ENCODE measurements at regions not wholly inside any gene's neighbourhood (a gene's known extent, or its start where the extent isn't known, plus 50 kb on each side); places are given as distances from the start of the nearest gene placed in this dataset.

- no peaks in the 10 kb centered on the region for H3K27me3 ChIP-seq (ENCODE audit: control insufficient read depth in 3 of 3, insufficient read depth in 3 of 3, low read length in 3 of 3)
- FAIRE-seq: no peak
- no peak for DNase-seq
- H3K4me3 ChIP-seq (ENCODE audit: low read depth in 1 of 3, low read length in 3 of 3): no peak overlapping the region
- WGBS, 3 donors: 33 to 40% (median 36%) methylated on average over 1 of the region's 1 CpG
- no peaks in the 10 kb centered on the region for H3K9me3 ChIP-seq (ENCODE audit: control insufficient read depth in 2 of 2, insufficient read depth in 1 of 2, low read depth in 1 of 2, low read length in 1 of 2)
- no peaks in the 10 kb centered on the region for H3K36me3 ChIP-seq (ENCODE audit: control insufficient read depth in 3 of 3, insufficient read depth in 2 of 3, low read depth in 1 of 3, low read length in 3 of 3)
- H3K27ac ChIP-seq (ENCODE audit: low read depth in 1 of 3, low read length in 2 of 3): no peak overlapping the region
- H3K4me1 ChIP-seq (ENCODE audit: control insufficient read depth in 3 of 3, insufficient read depth in 2 of 3, low read depth in 1 of 3, low read length in 2 of 3): no peaks in the 10 kb centered on the region
Observed at GRCh38 chr7:119105381-119105780, 880.9 kb downstream of the ANKRD7 start.

- H3K27ac ChIP-seq (ENCODE audit: low read depth in 1 of 3, low read length in 2 of 3): no peak overlapping the region
- 78 to 88% (median 82%) methylated on average over 8 of the region's 8 CpGs for WGBS, 3 donors
- H3K4me3 ChIP-seq (ENCODE audit: low read depth in 1 of 3, low read length in 3 of 3): no peak overlapping the region
- H3K27me3 ChIP-seq (ENCODE audit: control insufficient read depth in 3 of 3, insufficient read depth in 3 of 3, low read length in 3 of 3): no peaks in the 10 kb centered on the region
- no peak for FAIRE-seq
- no peaks in the 10 kb centered on the region for H3K9me3 ChIP-seq (ENCODE audit: control insufficient read depth in 2 of 2, insufficient read depth in 1 of 2, low read depth in 1 of 2, low read length in 1 of 2)
- no peak for DNase-seq
- H3K36me3 ChIP-seq (ENCODE audit: control insufficient read depth in 3 of 3, insufficient read depth in 2 of 3, low read depth in 1 of 3, low read length in 3 of 3): no peaks in the 10 kb centered on the region
- no peaks in the 10 kb centered on the region for H3K4me1 ChIP-seq (ENCODE audit: control insufficient read depth in 3 of 3, insufficient read depth in 2 of 3, low read depth in 1 of 3, low read length in 2 of 3)
Observed at GRCh38 chr7:119123326-119123725, 898.8 kb downstream of the ANKRD7 start.

GRCh38 chr7:119127706-119128105 lies 903.2 kb downstream of the ANKRD7 start:
- Histone ChIP-seq H3K27ac (ENCODE audit: low read depth in 1 of 3, low read length in 2 of 3) (no peak overlapping the region), H3K36me3 (ENCODE audit: control insufficient read depth in 3 of 3, insufficient read depth in 2 of 3, low read depth in 1 of 3, low read length in 3 of 3) (no peaks in the 10 kb centered on the region), H3K9me3 (ENCODE audit: control insufficient read depth in 2 of 2, insufficient read depth in 1 of 2, low read depth in 1 of 2, low read length in 1 of 2) (no peaks in the 10 kb centered on the region), H3K27me3 (ENCODE audit: control insufficient read depth in 3 of 3, insufficient read depth in 3 of 3, low read length in 3 of 3) (no peaks in the 10 kb centered on the region), H3K4me3 (ENCODE audit: low read depth in 1 of 3, low read length in 3 of 3) (no peak overlapping the region), H3K4me1 (ENCODE audit: control insufficient read depth in 3 of 3, insufficient read depth in 2 of 3, low read depth in 1 of 3, low read length in 2 of 3) (no peaks in the 10 kb centered on the region)
- FAIRE-seq (no peak), DNase-seq (no peak)
- whole genome bisulfite sequencing, 3 donors: 67 to 76% (median 74%) methylated on average over 3 of the region's 3 CpGs

- FAIRE-seq (no peak), DNase-seq (no peak)
- H3K9me3 ChIP-seq (ENCODE audit: control insufficient read depth in 2 of 2, insufficient read depth in 1 of 2, low read depth in 1 of 2, low read length in 1 of 2): no peaks in the 10 kb centered on the region
- no peaks in the 10 kb centered on the region for H3K4me1 ChIP-seq (ENCODE audit: control insufficient read depth in 3 of 3, insufficient read depth in 2 of 3, low read depth in 1 of 3, low read length in 2 of 3)
- no peaks in the 10 kb centered on the region for H3K27me3 ChIP-seq (ENCODE audit: control insufficient read depth in 3 of 3, insufficient read depth in 3 of 3, low read length in 3 of 3)
- H3K36me3 ChIP-seq (ENCODE audit: control insufficient read depth in 3 of 3, insufficient read depth in 2 of 3, low read depth in 1 of 3, low read length in 3 of 3): no peaks in the 10 kb centered on the region
- no peak overlapping the region for H3K4me3 ChIP-seq (ENCODE audit: low read depth in 1 of 3, low read length in 3 of 3)
- no peak overlapping the region for H3K27ac ChIP-seq (ENCODE audit: low read depth in 1 of 3, low read length in 2 of 3)
Observed at GRCh38 chr7:119132436-119132835, 907.9 kb downstream of the ANKRD7 start.

GRCh38 chr7:119167431-119167830 lies 942.9 kb downstream of the ANKRD7 start:
- H3K4me1 ChIP-seq (ENCODE audit: control insufficient read depth in 3 of 3, insufficient read depth in 2 of 3, low read depth in 1 of 3, low read length in 2 of 3): no peaks in the 10 kb centered on the region
- no peaks in the 10 kb centered on the region for H3K36me3 ChIP-seq (ENCODE audit: control insufficient read depth in 3 of 3, insufficient read depth in 2 of 3, low read depth in 1 of 3, low read length in 3 of 3)
- H3K9me3 ChIP-seq (ENCODE audit: control insufficient read depth in 2 of 2, insufficient read depth in 1 of 2, low read depth in 1 of 2, low read length in 1 of 2): peaks cover 0 to 12% of the 10 kb centered on the region in 2 donors
- DNase-seq (no peak), FAIRE-seq (no peak)
- no peak overlapping the region for H3K4me3 ChIP-seq (ENCODE audit: low read depth in 1 of 3, low read length in 3 of 3)
- H3K27me3 ChIP-seq (ENCODE audit: control insufficient read depth in 3 of 3, insufficient read depth in 3 of 3, low read length in 3 of 3): no peaks in the 10 kb centered on the region
- 75 to 81% (median 76%) methylated on average over 1 of the region's 1 CpG for WGBS, 3 donors
- H3K27ac ChIP-seq (ENCODE audit: low read depth in 1 of 3, low read length in 2 of 3): no peak overlapping the region

GRCh38 chr7:119172043-119172442 lies 947.5 kb downstream of the ANKRD7 start:
- Histone ChIP-seq H3K27me3 (ENCODE audit: control insufficient read depth in 3 of 3, insufficient read depth in 3 of 3, low read length in 3 of 3) (no peaks in the 10 kb centered on the region), H3K36me3 (ENCODE audit: control insufficient read depth in 3 of 3, insufficient read depth in 2 of 3, low read depth in 1 of 3, low read length in 3 of 3) (no peaks in the 10 kb centered on the region), H3K9me3 (ENCODE audit: control insufficient read depth in 2 of 2, insufficient read depth in 1 of 2, low read depth in 1 of 2, low read length in 1 of 2) (peaks cover 0 to 12% of the 10 kb centered on the region in 2 donors), H3K4me1 (ENCODE audit: control insufficient read depth in 3 of 3, insufficient read depth in 2 of 3, low read depth in 1 of 3, low read length in 2 of 3) (no peaks in the 10 kb centered on the region), H3K4me3 (ENCODE audit: low read depth in 1 of 3, low read length in 3 of 3) (no peak overlapping the region), H3K27ac (ENCODE audit: low read depth in 1 of 3, low read length in 2 of 3) (no peak overlapping the region)
- WGBS, 3 donors: 76 to 80% (median 77%) methylated on average over 5 of the region's 5 CpGs
- DNase-seq (no peak), FAIRE-seq (no peak)

GRCh38 chr7:119175911-119176627 lies 951.6 kb downstream of the ANKRD7 start:
- no peak for FAIRE-seq
- Histone ChIP-seq H3K36me3 (ENCODE audit: control insufficient read depth in 3 of 3, insufficient read depth in 2 of 3, low read depth in 1 of 3, low read length in 3 of 3) (no peaks in the 10 kb centered on the region), H3K27me3 (ENCODE audit: control insufficient read depth in 3 of 3, insufficient read depth in 3 of 3, low read length in 3 of 3) (no peaks in the 10 kb centered on the region), H3K4me3 (ENCODE audit: low read depth in 1 of 3, low read length in 3 of 3) (no peak overlapping the region), H3K4me1 (ENCODE audit: control insufficient read depth in 3 of 3, insufficient read depth in 2 of 3, low read depth in 1 of 3, low read length in 2 of 3) (no peaks in the 10 kb centered on the region), H3K9me3 (ENCODE audit: control insufficient read depth in 2 of 2, insufficient read depth in 1 of 2, low read depth in 1 of 2, low read length in 1 of 2) (no peaks in the 10 kb centered on the region), H3K27ac (ENCODE audit: low read depth in 1 of 3, low read length in 2 of 3) (no peak overlapping the region)
- DNase-seq: peak; percentile 53 to 62
- 12 to 17% (median 13%) methylated on average over 6 of the region's 6 CpGs for WGBS, 3 donors

GRCh38 chr7:119177863-119178262 lies 953.4 kb downstream of the ANKRD7 start:
- H3K9me3 ChIP-seq (ENCODE audit: control insufficient read depth in 2 of 2, insufficient read depth in 1 of 2, low read depth in 1 of 2, low read length in 1 of 2): no peaks in the 10 kb centered on the region
- H3K4me3 ChIP-seq (ENCODE audit: low read depth in 1 of 3, low read length in 3 of 3): no peak overlapping the region
- H3K27me3 ChIP-seq (ENCODE audit: control insufficient read depth in 3 of 3, insufficient read depth in 3 of 3, low read length in 3 of 3): no peaks in the 10 kb centered on the region
- FAIRE-seq: no peak
- H3K27ac ChIP-seq (ENCODE audit: low read depth in 1 of 3, low read length in 2 of 3): no peak overlapping the region
- DNase-seq: no peak
- H3K4me1 ChIP-seq (ENCODE audit: control insufficient read depth in 3 of 3, insufficient read depth in 2 of 3, low read depth in 1 of 3, low read length in 2 of 3): no peaks in the 10 kb centered on the region
- H3K36me3 ChIP-seq (ENCODE audit: control insufficient read depth in 3 of 3, insufficient read depth in 2 of 3, low read depth in 1 of 3, low read length in 3 of 3): no peaks in the 10 kb centered on the region

- Histone ChIP-seq H3K9me3 (ENCODE audit: control insufficient read depth in 2 of 2, insufficient read depth in 1 of 2, low read depth in 1 of 2, low read length in 1 of 2) (no peaks in the 10 kb centered on the region), H3K36me3 (ENCODE audit: control insufficient read depth in 3 of 3, insufficient read depth in 2 of 3, low read depth in 1 of 3, low read length in 3 of 3) (no peaks in the 10 kb centered on the region), H3K4me3 (ENCODE audit: low read depth in 1 of 3, low read length in 3 of 3) (no peak overlapping the region), H3K27me3 (ENCODE audit: control insufficient read depth in 3 of 3, insufficient read depth in 3 of 3, low read length in 3 of 3) (no peaks in the 10 kb centered on the region), H3K4me1 (ENCODE audit: control insufficient read depth in 3 of 3, insufficient read depth in 2 of 3, low read depth in 1 of 3, low read length in 2 of 3) (no peaks in the 10 kb centered on the region), H3K27ac (ENCODE audit: low read depth in 1 of 3, low read length in 2 of 3) (no peak overlapping the region)
- FAIRE-seq (no peak), DNase-seq (no peak)
- WGBS, 3 donors: 73 to 91% (median 78%) methylated on average over 4 of the region's 4 CpGs
Observed at GRCh38 chr7:119184124-119184788, 959.8 kb downstream of the ANKRD7 start.

Data from small intestine (tissue), 7 donors.